ENCODE measurements at regions not wholly inside any gene's neighbourhood (a gene's known extent, or its start where the extent isn't known, plus 50 kb on each side); places are given as distances from the start of the nearest gene placed in this dataset.

DNA sequence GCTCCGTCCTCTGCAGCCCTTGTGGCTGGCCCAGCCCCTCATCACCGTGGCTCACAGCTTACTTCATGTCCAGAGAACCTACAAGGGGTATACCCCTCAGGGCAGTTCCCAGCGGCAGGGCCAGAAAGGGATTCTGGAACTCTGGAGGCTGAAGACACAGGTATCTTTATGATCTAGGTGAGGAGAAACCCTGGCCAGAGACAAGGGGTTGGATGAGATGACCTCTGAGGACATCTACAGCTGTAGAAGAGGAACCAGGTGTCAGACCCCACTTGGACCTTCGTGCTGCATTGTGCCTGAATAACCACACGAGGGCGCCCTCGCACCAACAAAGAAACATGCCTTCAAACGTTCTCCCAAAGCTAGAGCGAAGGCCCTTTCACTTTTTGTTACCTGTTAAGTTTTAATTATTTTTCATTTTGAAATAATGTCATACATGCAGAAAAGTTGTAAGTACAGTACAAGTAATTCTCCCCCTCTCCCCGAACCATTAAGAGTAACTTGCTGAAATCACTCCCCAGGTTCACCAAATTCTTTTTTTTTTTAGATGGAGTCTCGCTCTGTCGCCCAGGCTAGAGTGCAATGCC is 118.7 kb upstream of the SMAD3 start:
- DNase-seq (ENCODE audit: low spot score) = peak; percentile 86
- in situ Hi-C loops (cut with MboI; ENCODE audit: low sequenced_read_pairs, unreplicated experiment) = loop anchor here (5.0 to 25.0 kb wide), 3 partner anchors 356 to 891 kb away; partner anchors contain the start of genes RNU6-1 and SKOR1
- peak; percentile 82 for TF ChIP-seq CTCF (IDR thresholded peaks at IDR 0.05; ENCODE audit: borderline replicate concordance, control extremely low read depth, extremely low read depth, insufficient read depth, missing control alignments)

DNA sequence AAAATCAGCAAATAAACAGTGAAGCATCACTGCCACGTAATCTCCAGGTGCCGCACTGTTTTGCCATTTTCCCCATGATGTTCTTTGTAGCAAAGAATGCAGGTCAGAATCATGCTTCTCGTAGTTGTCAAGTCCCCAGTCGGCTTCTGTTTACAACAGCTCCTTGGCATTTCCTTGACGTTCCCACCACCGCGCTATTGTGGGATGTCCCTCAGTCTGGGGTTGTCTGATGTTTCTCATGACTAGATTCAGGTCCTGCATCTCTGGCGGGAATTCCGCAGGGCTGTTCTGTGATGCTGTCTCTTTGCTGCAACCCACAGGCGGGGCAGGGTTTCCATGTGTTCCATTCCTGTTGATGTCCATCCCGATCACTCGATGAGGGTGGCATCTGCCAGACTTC is 117.9 kb upstream of the SMAD3 start:
- in situ Hi-C loops (cut with MboI; ENCODE audit: low sequenced_read_pairs, unreplicated experiment) = loop anchor here (5.0 to 25.0 kb wide), 3 partner anchors 355 to 890 kb away; partner anchors contain the start of genes RNU6-1 and SKOR1
- no peak for DNase-seq (ENCODE audit: low spot score)
- TF ChIP-seq CTCF (IDR thresholded peaks at IDR 0.05; ENCODE audit: borderline replicate concordance, control extremely low read depth, extremely low read depth, insufficient read depth, missing control alignments) = no peak

DNA sequence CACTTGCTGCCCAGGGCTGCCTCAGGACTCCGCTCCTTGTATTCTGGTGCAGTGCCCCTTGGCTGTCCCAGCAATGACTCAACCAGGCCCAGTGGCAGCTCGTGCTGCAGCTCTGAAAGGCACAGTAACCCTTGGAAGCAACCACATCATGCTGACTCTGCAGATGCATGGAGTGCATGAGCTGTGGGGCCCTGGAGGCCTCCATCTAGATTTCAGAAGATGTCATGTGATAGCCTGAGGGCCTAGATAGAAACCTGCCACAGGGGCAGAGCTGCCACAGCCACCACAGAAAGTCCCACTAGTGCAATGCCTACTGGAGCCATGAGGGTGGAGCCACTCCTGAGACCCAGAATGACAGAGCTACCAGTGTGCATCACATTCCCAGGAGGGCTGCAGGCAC is 117.1 kb upstream of the SMAD3 start:
- TF ChIP-seq CTCF (IDR thresholded peaks at IDR 0.05; ENCODE audit: borderline replicate concordance, control extremely low read depth, extremely low read depth, insufficient read depth, missing control alignments) = no peak
- in situ Hi-C loops (cut with MboI; ENCODE audit: low sequenced_read_pairs, unreplicated experiment) = loop anchor here (5.0 to 25.0 kb wide), 3 partner anchors 354 to 889 kb away; partner anchors contain the start of genes RNU6-1 and SKOR1
- DNase-seq (ENCODE audit: low spot score) = no peak

- no peak for TF ChIP-seq CTCF (IDR thresholded peaks at IDR 0.05; ENCODE audit: borderline replicate concordance, control extremely low read depth, extremely low read depth, insufficient read depth, missing control alignments)
- in situ Hi-C loops (cut with MboI; ENCODE audit: low sequenced_read_pairs, unreplicated experiment) = no loop called here
- no peak for DNase-seq (ENCODE audit: low spot score)
Observed at GRCh38 chr15:66950114-66950513, 115.3 kb upstream of the SMAD3 start.

- TF ChIP-seq CTCF (IDR thresholded peaks at IDR 0.05; ENCODE audit: borderline replicate concordance, control extremely low read depth, extremely low read depth, insufficient read depth, missing control alignments) = no peak
- no peak for DNase-seq (ENCODE audit: low spot score)
- in situ Hi-C loops (cut with MboI; ENCODE audit: low sequenced_read_pairs, unreplicated experiment) = no loop called here
Observed at GRCh38 chr15:66951531-66952320, 113.7 kb upstream of the SMAD3 start.

GRCh38 chr15:66952756-66953522 is 112.5 kb upstream of the SMAD3 start:
- no peak for DNase-seq (ENCODE audit: low spot score)
- no peak for TF ChIP-seq CTCF (IDR thresholded peaks at IDR 0.05; ENCODE audit: borderline replicate concordance, control extremely low read depth, extremely low read depth, insufficient read depth, missing control alignments)
- in situ Hi-C loops (cut with MboI; ENCODE audit: low sequenced_read_pairs, unreplicated experiment) = no loop called here

All from GM13976 (cell line).